Neural crest cell (in vitro differentiated cells): ENCODE measurements at regions not wholly inside any gene's neighbourhood (a gene's known extent, or its start where the extent isn't known, plus 50 kb on each side); places are given as distances from the start of the nearest gene placed in this dataset.
"Not testable (repeated sequence)": the region's sequence is repeated elsewhere in the genome, so short reads cannot be mapped to it uniquely, and the experiment has no call there.

Experiments
- DNase-seq: peaks from one replicate; pipeline ENCODE4 v3.0.0; 2021; ENCODE audit warnings: low read depth, mixed read lengths, low spot score
- H3K27ac Mint-ChIP-seq: one replicate; pipeline ENCODE4 v1.8.0; 2021; ENCODE audit warnings: mild to moderate bottlenecking, mixed read lengths; ENCODE audit not compliant: unreplicated experiment
- H3K27me3 Mint-ChIP-seq: 2 replicates; pipeline ENCODE4 v1.8.0; 2021; ENCODE audit warnings: low read depth, mild to moderate bottlenecking, mixed read lengths
- H3K36me3 Mint-ChIP-seq: 2 replicates; pipeline ENCODE4 v1.8.0; 2021; ENCODE audit warnings: low read depth, mild to moderate bottlenecking, mixed read lengths
- H3K4me1 Mint-ChIP-seq: 2 replicates; pipeline ENCODE4 v1.8.0; 2021; ENCODE audit warnings: mixed read lengths
- H3K4me3 Mint-ChIP-seq: one replicate; pipeline ENCODE4 v1.8.0; 2021; ENCODE audit warnings: mild to moderate bottlenecking, mixed read lengths
- H3K9me3 Mint-ChIP-seq: 2 replicates; pipeline ENCODE4 v1.8.0; 2021; ENCODE audit warnings: mixed read lengths
- TF ChIP-seq, protein P1 (sequence below): fragments of 200-600 bp; sonication (generic); conservative IDR thresholded peaks from 2 replicates; pipeline ENCODE4 v1.5.0; 2021; ENCODE audit warnings: antibody characterized with exemption, mild to moderate bottlenecking

DNA sequence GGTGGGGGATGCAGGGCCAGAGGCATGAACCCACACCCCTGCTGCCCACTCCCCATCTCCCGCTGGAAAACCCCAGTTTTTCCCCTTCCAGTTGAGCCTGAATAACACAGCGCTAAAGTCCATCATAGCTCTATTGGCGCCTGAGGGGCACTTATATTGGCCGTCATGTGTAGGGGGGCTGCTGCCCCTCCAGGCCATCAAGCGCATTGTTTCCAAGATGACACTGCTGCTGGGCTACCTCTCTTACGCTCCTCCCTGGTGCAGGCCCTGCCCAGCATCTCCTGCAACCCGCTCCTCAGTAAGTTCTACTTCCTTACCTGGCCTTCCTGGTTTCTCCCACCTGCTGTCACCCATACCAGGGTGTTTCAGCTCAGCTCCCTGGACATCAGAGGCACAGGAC, 205.0 kb upstream of the RPL34 start:
- H3K4me1 Mint-ChIP-seq: peaks cover 12% of the 10 kb centered on the region
- no peaks in the 10 kb centered on the region for H3K36me3 Mint-ChIP-seq
- no peak for DNase-seq
- H3K27ac Mint-ChIP-seq: no peak overlapping the region
- TF ChIP-seq, protein P1, sequence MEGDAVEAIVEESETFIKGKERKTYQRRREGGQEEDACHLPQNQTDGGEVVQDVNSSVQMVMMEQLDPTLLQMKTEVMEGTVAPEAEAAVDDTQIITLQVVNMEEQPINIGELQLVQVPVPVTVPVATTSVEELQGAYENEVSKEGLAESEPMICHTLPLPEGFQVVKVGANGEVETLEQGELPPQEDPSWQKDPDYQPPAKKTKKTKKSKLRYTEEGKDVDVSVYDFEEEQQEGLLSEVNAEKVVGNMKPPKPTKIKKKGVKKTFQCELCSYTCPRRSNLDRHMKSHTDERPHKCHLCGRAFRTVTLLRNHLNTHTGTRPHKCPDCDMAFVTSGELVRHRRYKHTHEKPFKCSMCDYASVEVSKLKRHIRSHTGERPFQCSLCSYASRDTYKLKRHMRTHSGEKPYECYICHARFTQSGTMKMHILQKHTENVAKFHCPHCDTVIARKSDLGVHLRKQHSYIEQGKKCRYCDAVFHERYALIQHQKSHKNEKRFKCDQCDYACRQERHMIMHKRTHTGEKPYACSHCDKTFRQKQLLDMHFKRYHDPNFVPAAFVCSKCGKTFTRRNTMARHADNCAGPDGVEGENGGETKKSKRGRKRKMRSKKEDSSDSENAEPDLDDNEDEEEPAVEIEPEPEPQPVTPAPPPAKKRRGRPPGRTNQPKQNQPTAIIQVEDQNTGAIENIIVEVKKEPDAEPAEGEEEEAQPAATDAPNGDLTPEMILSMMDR: no peak
- H3K27me3 Mint-ChIP-seq: no peaks in the 10 kb centered on the region
- no peak overlapping the region for H3K4me3 Mint-ChIP-seq
- peaks cover 5% of the 10 kb centered on the region for H3K9me3 Mint-ChIP-seq

DNA sequence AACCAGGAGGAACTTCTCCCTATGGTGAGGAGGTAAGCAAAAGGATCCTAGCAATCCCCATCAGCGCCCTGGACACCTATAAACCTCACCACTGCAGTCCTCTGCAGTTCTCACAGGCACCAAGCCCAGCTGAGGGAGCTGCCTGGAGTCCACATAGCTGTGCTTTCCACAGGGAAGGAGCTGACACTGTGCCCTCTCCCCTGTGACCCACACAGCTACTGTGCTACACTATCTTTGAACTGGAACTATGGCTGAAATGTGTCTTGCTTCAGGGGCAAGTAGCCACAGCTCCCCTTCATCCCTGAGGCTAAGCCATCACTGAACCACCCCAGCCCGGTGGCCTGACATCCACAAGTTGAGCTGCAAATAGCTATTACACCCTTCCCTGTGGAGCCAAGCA, 208.5 kb upstream of the RPL34 start:
- Mint-ChIP-seq H3K27me3 (no peaks in the 10 kb centered on the region), H3K36me3 (no peaks in the 10 kb centered on the region), H3K9me3 (peaks cover 2% of the 10 kb centered on the region), H3K4me1 (peaks cover 12% of the 10 kb centered on the region), H3K27ac (no peak overlapping the region), H3K4me3 (no peak overlapping the region)
- TF ChIP-seq, protein P1: no peak
- DNase-seq: no peak

DNA sequence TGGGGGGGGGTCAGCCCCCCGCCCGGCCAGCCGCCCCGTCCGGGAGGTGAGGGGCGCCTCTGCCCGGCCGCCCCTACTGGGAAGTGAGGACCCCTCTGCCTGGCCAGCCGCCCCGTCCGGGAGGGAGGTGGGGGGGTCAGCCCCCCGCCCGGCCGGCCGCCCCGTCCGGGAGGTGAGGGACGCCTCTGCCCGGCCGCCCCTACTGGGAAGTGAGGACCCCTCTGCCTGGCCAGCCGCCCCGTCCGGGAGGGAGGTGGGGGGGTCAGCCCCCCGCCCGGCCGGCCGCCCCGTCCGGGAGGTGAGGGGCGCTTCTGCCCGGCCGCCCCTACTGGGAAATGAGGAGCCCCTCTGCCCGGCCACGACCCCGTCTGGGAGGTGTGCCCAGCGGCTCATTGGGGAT, 210.7 kb upstream of the RPL34 start:
- not testable (repeated sequence) for H3K36me3 Mint-ChIP-seq, H3K27me3 Mint-ChIP-seq, H3K27ac Mint-ChIP-seq, H3K9me3 Mint-ChIP-seq, H3K4me3 Mint-ChIP-seq, DNase-seq
- peaks cover 12% of the 10 kb centered on the region for H3K4me1 Mint-ChIP-seq

DNA sequence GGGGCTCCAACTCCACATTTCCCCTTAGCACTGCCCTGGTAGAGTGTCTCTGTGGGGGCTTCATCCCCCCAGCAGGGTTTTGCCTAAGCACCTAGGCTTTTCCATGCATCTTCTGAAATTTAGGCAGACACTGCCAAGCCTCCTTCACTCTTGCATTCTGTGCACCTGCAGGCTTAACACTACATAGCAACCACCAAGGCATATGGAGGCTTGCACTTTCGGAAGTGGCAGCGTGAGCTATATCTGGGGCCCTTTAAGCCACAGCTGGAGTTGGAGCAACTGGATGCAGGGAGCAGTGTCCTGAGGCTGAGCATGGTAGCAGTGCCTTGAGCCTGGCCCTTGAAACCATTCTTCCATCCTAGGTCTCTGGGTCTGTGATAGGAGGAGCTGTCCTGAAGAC, 214.8 kb upstream of the RPL34 start:
- DNase-seq: no peak
- Mint-ChIP-seq H3K27me3 (no peaks in the 10 kb centered on the region), H3K36me3 (no peaks in the 10 kb centered on the region), H3K4me1 (peaks cover 8% of the 10 kb centered on the region), H3K4me3 (no peak overlapping the region), H3K27ac (no peak overlapping the region), H3K9me3 (peaks cover 6% of the 10 kb centered on the region)
- TF ChIP-seq, protein P1: no peak

DNA sequence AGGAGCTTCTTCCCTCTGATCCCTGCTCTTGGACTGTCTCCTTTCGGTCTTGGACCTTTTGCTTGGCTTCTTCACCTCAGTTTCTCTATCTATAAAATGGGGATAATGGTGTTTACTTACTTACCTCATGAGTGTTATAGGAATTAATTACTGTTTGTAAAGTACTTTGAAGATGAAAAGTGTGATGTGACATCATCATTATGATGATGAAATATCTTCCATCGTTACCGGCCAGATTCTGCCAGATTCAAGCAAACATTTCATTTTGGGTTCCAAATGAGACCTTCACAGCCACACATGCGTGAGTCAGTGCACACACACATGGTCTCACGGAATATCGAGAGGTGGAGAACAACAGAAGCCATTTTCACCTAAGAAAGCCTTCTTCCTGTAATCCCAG, 220.1 kb upstream of the RPL34 start:
- TF ChIP-seq, protein P1: no peak
- H3K9me3 Mint-ChIP-seq: no peaks in the 10 kb centered on the region
- H3K27ac Mint-ChIP-seq: no peak overlapping the region
- no peaks in the 10 kb centered on the region for H3K36me3 Mint-ChIP-seq
- no peak overlapping the region for H3K4me3 Mint-ChIP-seq
- H3K4me1 Mint-ChIP-seq: peaks cover 14% of the 10 kb centered on the region
- H3K27me3 Mint-ChIP-seq: no peaks in the 10 kb centered on the region
- DNase-seq: no peak

DNA sequence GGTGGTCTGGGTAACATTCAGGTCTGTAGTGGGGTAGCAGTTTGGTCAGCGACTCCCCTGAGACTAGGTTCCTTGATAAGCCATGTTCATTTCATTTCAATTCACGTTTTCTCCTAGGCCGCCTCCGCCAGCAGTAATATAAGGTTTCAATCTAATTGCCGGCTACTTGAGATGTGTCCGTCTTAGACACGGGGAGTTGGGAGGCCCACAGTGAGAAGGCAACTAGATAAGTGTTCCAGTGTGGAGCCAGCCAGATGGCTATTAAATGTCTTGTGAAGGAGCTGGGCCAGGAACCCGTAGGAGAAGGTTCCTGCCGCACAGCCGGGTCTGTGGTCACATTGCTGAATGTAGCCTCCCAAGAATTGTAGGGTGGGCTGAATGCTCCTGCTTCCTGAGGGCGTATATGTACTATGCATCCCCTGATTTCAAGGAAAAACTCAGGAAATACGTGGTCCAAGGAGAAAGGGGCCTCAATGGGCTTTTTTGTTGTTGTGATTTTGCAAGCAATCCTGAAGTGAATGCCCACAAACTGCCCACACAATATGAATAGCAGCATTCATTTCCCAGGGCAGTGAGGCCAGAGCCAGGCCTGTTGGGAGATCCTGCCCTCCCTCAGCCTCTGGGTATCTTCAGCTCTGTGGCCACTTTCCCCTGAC, 220.6 kb upstream of the RPL34 start:
- DNase-seq: no peak
- Mint-ChIP-seq H3K27me3 (no peaks in the 10 kb centered on the region), H3K27ac (peak overlapping the region; percentile 22), H3K9me3 (no peaks in the 10 kb centered on the region), H3K36me3 (no peaks in the 10 kb centered on the region), H3K4me1 (peaks cover 20% of the 10 kb centered on the region), H3K4me3 (no peak overlapping the region)
- TF ChIP-seq, protein P1: no peak
